Transverse colon (tissue), 4 donors: ENCODE measurements at regions not wholly inside any gene's neighbourhood (a gene's known extent, or its start where the extent isn't known, plus 50 kb on each side); places are given as distances from the start of the nearest gene placed in this dataset.

Experiments used
- DNase-seq: peaks from one replicate; pipeline ENCODE4 v3.0.0-alpha.2; 2019
- H3K27ac ChIP-seq, 4 donors: fragments of 200-600 bp; sonication (generic); 2 replicates each; pipeline ENCODE4 v1.5.1; 2016 to 2018; ENCODE audit warnings: inconsistent platforms in 4 of 4
- H3K27me3 ChIP-seq: fragments of 200-600 bp; sonication (generic); 2 replicates; pipeline ENCODE4 v1.5.1; 2017; ENCODE audit warnings: inconsistent platforms
- H3K36me3 ChIP-seq, 4 donors: fragments of 200-600 bp; sonication (generic); 2 replicates each; pipeline ENCODE4 v1.5.1; 2017 to 2019; ENCODE audit warnings: inconsistent platforms in 4 of 4
- H3K4me1 ChIP-seq, 4 donors: fragments of 200-600 bp; sonication (generic); 2 replicates each; pipeline ENCODE4 v1.5.1; 2017 to 2020; ENCODE audit warnings: inconsistent platforms in 4 of 4
- H3K4me3 ChIP-seq, 4 donors: fragments of 200-600 bp; sonication (generic); 1 replicate in 1 of 4; 2 replicates in 3 of 4; pipeline versions ENCODE4 v1.5.1 to v1.6.1; 2017 to 2019; ENCODE audit warnings: inconsistent platforms in 4 of 4
- H3K9me3 ChIP-seq, 2 donors: fragments of 200-600 bp; sonication (generic); 2 replicates each; pipeline ENCODE4 v1.5.1; 2017 to 2019; ENCODE audit warnings: inconsistent platforms in 2 of 2
- EP300 ChIP-seq: sonication (generic); formaldehyde crosslinking; IDR thresholded peaks from one replicate; pipeline ENCODE4 v1.6.1; 2017; ENCODE audit warnings: antibody characterized with exemption, low read depth
- POLR2A ChIP-seq: fragments of 450-650 bp; IDR thresholded peaks from one replicate; pipeline ENCODE4 v1.6.1; 2016; ENCODE audit warnings: antibody characterized with exemption, mild to moderate bottlenecking, moderate library complexity
- POLR2AphosphoS5 ChIP-seq, 3 donors: sonication (generic); formaldehyde crosslinking; IDR thresholded peaks; one replicate each; pipeline ENCODE4 v1.6.1; 2016; ENCODE audit warnings: antibody characterized with exemption in 3 of 3
- WGBS, 2 donors: methylation state at CpG; one replicate each; pipeline ENCODE4 v1.1.5; 2018; ENCODE audit warnings: low coverage in 1 of 2; 5-methylcytosine and 5-hydroxymethylcytosine counted together
- in situ Hi-C, 4 donors: fragments of 200-750 bp; cut with MboI; loops; one replicate each; pipeline versions ENCODE4 v1.15.0 to v1.15.1; 2017; ENCODE audit warnings: low sequenced_read_pairs in 3 of 4, low pct_ligation_motif_present in 1 of 4, low pct_unique_long_range_greater_than_20kb in 1 of 4
- intact Hi-C: fragments of 100-400 bp; cut with DNase I; formaldehyde crosslinking; loops from one replicate; pipeline ENCODE4 v1.15.1; 2023; ENCODE audit warnings: low total_unique reads
- TF ChIP-seq, protein P1 (sequence below), 5 experiments: fragments of 200-600 bp in 3 of 5; fragments of 450-650 bp in 2 of 5; sonication (generic) in 3 of 5; IDR thresholded peaks; 1 replicate in 2 of 5; 2 replicates in 3 of 5; pipeline ENCODE4 v1.5.1; 2016 to 2017; ENCODE audit warnings: antibody characterized with exemption in 5 of 5, inconsistent platforms in 3 of 5, mild to moderate bottlenecking in 2 of 5, moderate library complexity in 1 of 5

DNA sequence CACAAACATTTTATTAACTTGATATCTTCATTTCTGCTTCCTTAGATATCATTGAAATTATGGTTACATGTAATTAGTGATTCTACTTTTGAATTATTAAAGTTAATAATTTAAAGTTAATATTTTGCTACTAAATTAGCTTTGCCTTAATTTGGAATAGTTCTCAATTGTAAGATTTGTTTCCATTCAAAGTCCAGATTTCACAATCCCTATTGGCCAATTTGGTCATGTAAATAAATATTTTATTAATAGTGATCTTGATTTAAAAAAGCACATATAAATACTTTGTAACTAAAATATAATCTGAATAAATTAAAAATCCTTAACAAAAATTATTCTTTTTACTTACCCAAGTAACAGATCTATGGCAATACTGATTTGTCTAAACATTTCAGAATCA is 1558.6 kb downstream of the NCAM2 start:
- TF ChIP-seq POLR2AphosphoS5 (IDR thresholded peaks at IDR 0.05) (no peak), POLR2A (no peak), EP300 (no peak)
- TF ChIP-seq, protein P1, sequence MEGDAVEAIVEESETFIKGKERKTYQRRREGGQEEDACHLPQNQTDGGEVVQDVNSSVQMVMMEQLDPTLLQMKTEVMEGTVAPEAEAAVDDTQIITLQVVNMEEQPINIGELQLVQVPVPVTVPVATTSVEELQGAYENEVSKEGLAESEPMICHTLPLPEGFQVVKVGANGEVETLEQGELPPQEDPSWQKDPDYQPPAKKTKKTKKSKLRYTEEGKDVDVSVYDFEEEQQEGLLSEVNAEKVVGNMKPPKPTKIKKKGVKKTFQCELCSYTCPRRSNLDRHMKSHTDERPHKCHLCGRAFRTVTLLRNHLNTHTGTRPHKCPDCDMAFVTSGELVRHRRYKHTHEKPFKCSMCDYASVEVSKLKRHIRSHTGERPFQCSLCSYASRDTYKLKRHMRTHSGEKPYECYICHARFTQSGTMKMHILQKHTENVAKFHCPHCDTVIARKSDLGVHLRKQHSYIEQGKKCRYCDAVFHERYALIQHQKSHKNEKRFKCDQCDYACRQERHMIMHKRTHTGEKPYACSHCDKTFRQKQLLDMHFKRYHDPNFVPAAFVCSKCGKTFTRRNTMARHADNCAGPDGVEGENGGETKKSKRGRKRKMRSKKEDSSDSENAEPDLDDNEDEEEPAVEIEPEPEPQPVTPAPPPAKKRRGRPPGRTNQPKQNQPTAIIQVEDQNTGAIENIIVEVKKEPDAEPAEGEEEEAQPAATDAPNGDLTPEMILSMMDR (IDR thresholded peaks at IDR 0.05), result no peak

DNA sequence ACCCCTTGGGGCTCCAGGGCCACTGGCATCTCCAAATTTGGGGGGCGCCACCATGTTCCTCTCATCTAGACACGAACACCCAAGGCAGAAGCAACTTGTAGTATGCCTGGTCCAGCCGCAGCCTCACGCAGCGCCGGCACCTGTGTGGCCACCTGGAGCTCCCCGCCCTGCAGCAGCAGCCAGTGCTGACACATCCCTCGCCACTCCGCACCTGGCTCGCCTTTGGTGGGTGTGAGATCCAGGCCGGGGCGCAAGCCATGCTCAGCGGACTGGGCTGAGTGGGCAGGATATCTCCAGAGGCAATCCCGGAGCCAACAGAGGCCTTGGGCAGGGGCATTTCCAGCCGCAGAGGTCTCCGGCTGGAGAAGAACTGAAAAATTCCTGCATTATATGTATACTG is 1563.7 kb downstream of the NCAM2 start:
- no peaks in the 10 kb centered on the region for H3K9me3 ChIP-seq
- no peak overlapping the region for H3K27ac ChIP-seq
- 94% methylated on average over 14 of the region's 16 CpGs; no CpG with 5 or more reads in 1 of the 2 donors for WGBS, 2 donors
- no peaks in the 10 kb centered on the region for H3K36me3 ChIP-seq
- H3K4me1 ChIP-seq, result no peaks in the 10 kb centered on the region
- no peaks in the 10 kb centered on the region for H3K27me3 ChIP-seq
- no peak for DNase-seq
- TF ChIP-seq EP300 (no peak), POLR2AphosphoS5 (IDR thresholded peaks at IDR 0.05) (no peak), POLR2A (no peak)
- TF ChIP-seq, protein P1 (IDR thresholded peaks at IDR 0.05), result no peak
- in situ Hi-C loops, result no loop called here
- no peak overlapping the region for H3K4me3 ChIP-seq
- intact Hi-C loops, result no loop called here

More for the DNA sequence above, 1558.6 kb downstream of the NCAM2 start:
- Histone ChIP-seq H3K4me1 (no peaks in the 10 kb centered on the region), H3K36me3 (no peaks in the 10 kb centered on the region), H3K27me3 (no peaks in the 10 kb centered on the region), H3K27ac (no peak overlapping the region), H3K9me3 (no peaks in the 10 kb centered on the region), H3K4me3 (no peak overlapping the region)
- no peak for DNase-seq
- in situ Hi-C loops, result no loop called here
- intact Hi-C loops, result no loop called here

DNA sequence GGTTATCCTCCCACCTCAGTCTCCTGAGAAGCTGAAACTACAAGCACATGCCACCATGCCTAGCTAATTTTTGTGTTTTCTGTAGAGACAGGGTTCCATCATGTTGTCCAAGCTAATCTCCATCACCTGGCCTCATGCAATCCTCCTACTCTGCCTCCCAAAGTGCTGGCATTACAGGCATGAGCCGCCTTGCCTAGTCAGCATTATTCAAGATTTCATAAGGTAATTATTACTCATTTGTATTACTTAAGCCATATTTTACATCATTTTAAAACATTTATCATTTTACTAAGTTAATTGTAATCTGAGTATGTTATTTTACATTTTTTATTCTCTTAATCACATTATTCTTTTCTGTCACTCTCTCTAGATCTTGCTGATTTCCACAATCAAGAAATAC is 1575.6 kb downstream of the NCAM2 start:
- TF ChIP-seq POLR2AphosphoS5 (IDR thresholded peaks at IDR 0.05) (no peak), EP300 (no peak), POLR2A (no peak)
- TF ChIP-seq, protein P1 (IDR thresholded peaks at IDR 0.05), result no peak
- 88 to 100% methylated on average over 1 of the region's 1 CpG for WGBS, 2 donors
- Histone ChIP-seq H3K36me3 (no peaks in the 10 kb centered on the region), H3K27ac (no peak overlapping the region), H3K4me3 (no peak overlapping the region), H3K9me3 (no peaks in the 10 kb centered on the region), H3K27me3 (no peaks in the 10 kb centered on the region), H3K4me1 (no peaks in the 10 kb centered on the region)
- no peak for DNase-seq
- in situ Hi-C loops (no loop called here), intact Hi-C loops (no loop called here)

DNA sequence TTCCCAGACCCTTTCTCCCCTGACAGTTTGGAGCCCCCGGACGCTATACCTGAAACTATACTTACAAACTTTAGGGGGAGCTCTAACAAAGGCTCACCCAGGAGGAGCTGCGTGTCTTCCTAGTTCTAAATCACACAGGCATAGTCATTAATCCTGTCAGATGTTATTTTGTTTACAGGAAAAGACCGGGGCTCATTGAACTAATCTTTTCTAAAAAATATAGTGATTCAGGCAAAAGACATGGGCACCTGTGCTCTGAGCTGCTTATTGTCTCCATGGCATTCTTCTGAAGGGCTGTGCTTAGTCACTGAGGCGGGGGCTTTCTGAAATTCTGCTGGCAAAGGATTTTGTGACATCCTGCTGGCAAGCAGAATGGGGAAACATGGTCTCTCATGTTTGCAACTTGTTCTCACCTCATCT is 1577.0 kb downstream of the NCAM2 start:
- no peak for TF ChIP-seq EP300
- TF ChIP-seq, protein P1 (IDR thresholded peaks at IDR 0.05), result peak in 1 of 5 experiments; percentile 9
- H3K36me3 ChIP-seq, result no peaks in the 10 kb centered on the region
- no peaks in the 10 kb centered on the region for H3K4me1 ChIP-seq
- no peak overlapping the region for H3K4me3 ChIP-seq
- 17 to 23% methylated on average over 5 of the region's 5 CpGs for WGBS, 2 donors
- no peaks in the 10 kb centered on the region for H3K9me3 ChIP-seq
- intact Hi-C loops (no loop called here), in situ Hi-C loops (no loop called here)
- H3K27me3 ChIP-seq, result no peaks in the 10 kb centered on the region
- H3K27ac ChIP-seq, result no peak overlapping the region
- no peak for DNase-seq
